ENCODE measurements at regions not wholly inside any gene's neighbourhood (a gene's known extent, or its start where the extent isn't known, plus 50 kb on each side); places are given as distances from the start of the nearest gene placed in this dataset.
"Not testable (repeated sequence)": the region's sequence is repeated elsewhere in the genome, so short reads cannot be mapped to it uniquely, and the experiment has no call there.

DNA sequence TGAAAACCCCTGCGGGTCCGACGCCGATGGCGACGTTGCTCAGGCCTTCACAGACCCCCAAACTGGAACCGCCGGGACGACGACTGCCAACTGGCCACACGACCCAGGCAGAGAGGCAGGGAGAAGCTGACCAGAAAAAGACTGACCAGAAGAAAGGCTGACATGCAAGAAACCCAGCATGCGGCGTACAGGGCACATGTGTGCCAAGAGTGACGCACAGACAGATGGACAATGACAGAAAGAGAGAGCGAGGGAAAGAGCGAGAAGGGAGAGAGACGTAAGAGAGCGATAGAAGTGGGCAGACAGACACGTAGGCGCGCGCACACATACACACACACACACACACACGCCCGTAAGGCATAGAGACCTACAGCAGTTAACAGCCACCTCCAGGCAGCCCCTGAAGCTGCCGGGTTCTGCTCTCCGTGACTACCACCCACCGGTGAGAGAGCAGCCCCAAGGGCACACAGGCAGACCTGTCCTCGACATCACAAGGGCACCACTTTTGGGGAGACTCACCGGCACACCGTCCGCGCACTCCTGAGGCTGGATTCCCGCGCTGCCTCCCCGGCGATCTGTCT lies 67.2 kb upstream of the ZNF527 start:
- DNase-seq = no peak

DNA sequence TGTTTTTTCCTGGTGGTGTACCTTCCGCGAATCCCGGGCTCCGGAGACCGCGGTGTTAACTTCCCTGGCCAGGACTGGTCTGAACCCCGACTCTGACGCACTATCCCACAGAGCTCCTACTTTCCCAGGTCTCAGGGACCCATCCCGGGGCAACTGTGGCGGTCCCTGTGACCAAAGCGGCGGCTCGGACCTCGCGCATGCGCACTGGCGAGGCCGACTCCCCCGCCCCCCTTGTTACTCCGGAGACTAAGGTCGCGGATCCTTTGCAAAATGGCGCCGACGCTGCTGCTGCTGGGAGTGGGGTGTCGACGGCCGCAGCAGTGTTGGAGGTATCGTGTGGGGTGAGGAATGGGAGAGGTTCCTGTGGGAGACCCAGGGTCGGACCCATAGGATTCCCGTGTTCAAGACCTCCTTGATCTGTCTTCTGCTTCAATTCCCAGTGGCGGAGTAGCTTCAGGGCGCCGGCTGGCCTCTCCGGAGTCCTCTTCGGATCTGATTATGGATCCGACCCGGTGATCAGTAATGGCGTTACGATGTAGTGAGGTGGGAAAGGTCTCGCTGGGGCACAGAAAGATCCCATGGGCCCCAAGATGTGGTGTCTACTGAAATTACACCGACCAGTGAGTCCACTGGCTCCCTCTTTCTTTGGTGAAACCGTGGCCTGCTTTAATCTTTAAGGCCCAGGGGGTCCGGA lies 66.6 kb upstream of the ZNF527 start:
- DNase-seq = no peak

DNA sequence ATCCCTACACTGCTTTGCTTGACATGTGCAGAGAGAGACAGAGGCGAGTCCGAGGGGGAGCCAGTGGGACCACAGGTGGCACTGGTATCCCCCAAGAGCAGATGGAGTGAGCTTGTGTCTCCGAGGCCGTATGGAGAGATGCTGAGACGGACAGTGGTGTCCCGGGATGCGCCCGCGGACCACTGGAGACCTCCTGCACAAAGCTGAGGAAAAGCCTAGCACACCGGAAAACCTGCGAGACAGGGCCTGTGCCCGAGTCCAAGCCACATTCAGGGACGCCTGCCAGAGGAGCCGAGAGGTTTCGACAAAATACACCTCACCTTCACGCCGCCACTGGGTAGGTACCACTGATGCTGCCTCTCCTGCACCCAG lies 66.0 kb upstream of the ZNF527 start:
- no peak for DNase-seq

DNA sequence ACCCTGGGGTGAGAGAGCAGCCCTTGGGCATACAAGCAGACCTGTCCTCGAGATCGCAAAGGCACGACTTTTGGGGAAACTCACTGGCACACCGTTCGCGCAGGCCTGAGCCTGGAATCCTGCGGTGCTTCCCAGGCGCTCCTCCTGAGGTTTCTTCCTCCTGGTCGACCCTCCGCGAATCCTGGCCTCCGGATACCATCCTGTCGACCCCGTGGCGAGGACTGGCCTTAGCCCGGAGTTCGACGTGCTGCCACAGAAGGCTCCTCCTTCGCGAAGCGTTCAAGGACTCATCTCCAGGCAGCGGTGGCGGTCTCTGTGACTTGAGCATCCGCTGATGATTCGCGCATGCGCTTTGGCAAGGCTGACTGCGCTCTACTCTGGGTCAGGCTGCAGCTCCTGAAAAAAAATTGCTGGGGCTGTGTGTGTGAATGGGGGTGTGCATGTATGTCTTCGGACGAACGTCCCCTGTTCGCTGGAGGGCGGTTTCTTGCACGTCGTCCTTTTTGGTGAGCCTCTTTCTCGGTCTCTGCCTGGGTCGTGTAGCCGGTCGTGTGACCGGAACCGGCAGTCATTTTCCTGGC lies 64.4 kb upstream of the ZNF527 start:
- DNase-seq = no peak

DNA sequence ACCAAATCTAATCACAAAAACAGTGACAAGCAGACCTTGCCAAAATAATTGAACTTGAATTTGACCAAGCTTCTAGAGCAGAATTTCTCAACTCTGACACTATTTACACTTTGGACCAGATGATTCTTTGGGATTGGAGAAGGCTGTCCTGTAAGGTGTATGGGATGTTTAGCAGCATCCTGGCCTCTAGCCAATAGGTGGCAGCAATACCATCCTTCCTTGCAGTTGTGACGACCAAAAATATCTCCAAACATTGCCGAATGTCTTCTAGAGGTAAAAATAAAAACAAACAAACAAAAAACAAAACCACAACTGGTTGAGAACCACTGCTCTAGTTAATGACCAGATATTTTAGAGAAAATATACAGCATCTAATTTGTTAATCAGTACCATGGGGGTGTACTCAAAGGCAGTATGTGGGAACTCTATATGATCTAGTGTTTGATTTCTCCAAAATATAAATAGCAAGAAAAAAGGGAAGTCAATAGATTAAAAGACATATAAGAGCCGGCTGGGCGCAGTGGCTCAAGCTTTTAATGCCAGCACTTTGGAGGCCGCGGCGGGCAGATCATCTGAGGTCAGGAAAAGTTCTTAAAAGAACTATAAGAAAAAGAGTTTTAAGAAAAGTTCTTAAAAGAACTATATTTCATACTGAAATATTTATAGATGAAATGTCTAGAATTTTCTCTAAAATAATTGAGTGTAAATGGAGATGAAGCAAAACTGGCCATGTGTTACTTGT lies 60.9 kb upstream of the ZNF527 start:
- no peak for DNase-seq

- DNase-seq = peak; percentile 32
These were observed 58.2 kb upstream of the ZNF527 start for GRCh38 chr19:37312531-37313334.

- DNase-seq = no peak
These were observed 57.6 kb upstream of the ZNF527 start for GRCh38 chr19:37313335-37313627.

DNA sequence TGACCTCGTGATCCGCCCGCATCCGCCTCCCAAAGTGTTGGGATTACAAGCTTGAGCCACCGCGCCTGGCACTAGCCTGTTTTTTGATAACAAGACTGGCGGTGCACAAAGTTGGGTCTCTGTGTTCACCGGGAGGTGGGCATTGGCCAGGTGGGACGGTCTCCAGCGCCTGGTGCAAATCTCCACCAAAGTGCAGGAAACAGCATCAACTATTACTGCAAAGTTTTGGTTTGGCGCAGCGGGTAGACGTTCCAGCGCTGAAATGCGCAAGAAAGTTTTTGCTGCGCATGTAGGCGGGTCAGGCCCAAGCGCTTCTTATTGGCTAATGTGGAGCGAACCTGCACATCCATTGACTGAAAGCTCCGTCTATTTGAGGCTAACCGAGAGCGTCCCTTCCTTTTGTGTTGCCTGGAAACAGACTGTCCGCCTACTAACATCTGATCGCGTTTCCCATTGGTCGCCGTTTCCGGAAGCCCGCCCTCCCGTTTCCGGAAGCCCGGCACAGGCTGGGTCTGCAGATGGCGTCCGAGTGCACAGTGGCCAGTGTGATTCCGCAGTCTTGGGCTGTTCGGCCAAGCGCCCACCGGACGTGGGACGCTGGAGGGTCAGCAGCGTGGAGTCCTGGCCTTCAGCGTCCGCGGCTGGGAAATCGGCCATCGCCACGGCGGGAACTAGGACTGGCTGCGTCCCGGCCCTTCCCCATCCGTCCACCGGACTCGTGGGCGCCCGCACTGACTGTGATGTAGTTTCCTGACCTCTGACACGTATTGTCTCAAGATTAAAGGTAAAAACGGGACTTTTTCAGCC lies 53.3 kb upstream of the ZNF527 start:
- peak; percentile 85 for DNase-seq

DNA sequence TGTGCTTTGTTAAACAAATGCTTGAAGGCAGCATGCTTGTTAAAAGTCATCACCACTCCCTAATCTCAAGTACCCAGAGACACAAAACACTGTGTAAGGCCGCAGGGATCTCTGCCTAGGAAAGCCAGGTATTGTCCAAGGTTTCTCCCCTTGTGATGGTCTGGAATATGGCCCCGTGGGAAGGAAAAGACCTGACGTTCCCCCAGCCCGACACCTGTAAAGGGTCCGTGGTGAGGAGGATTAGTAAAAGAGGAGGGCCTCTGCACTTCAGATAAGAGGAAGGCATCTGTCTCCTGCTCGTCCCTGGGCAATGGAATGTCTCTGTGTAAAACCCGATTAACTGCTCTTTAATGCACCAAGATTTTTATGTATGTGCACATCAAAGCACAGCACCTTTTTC lies 49.9 kb upstream of the ZNF527 start:
- not testable (repeated sequence) for DNase-seq
